Heart right ventricle (tissue), 16 donors: ENCODE measurements at regions not wholly inside any gene's neighbourhood (a gene's known extent, or its start where the extent isn't known, plus 50 kb on each side); places are given as distances from the start of the nearest gene placed in this dataset.

Experiments
- ATAC-seq, 8 donors: fragments of 200-7000 bp; cut with Tn5 transposase; one replicate each; pipeline ENCODE4 v1.9.1; 2020; ENCODE audit warnings: mild to moderate bottlenecking in 8 of 8, moderate library complexity in 8 of 8, moderate number of reproducible peaks in 1 of 8
- DNase-seq, 2 donors: peaks; one replicate each; pipeline ENCODE4 v3.0.0-alpha.2; 2020
- H3K27ac ChIP-seq, 10 donors: fragments of 200-600 bp; sonication (generic) in 2 of 10; one replicate each; pipeline versions ENCODE4 v1.5.0 to v1.8.0; 2020 to 2022; ENCODE audit warnings: mild to moderate bottlenecking in 3 of 10
- H3K27me3 ChIP-seq, 7 donors: fragments of 200-600 bp; one replicate each; pipeline ENCODE4 v1.8.0; 2021 to 2022; ENCODE audit warnings: mild to moderate bottlenecking in 2 of 7
- H3K36me3 ChIP-seq, 9 donors: fragments of 200-600 bp; sonication (generic) in 1 of 9; one replicate each; pipeline versions ENCODE4 v1.5.0 to v1.8.0; 2020 to 2022; ENCODE audit warnings: mild to moderate bottlenecking in 2 of 9
- H3K4me1 ChIP-seq, 9 donors: fragments of 200-600 bp; sonication (generic) in 1 of 9; one replicate each; pipeline versions ENCODE4 v1.5.0 to v1.8.0; 2020 to 2022; ENCODE audit warnings: mild to moderate bottlenecking in 4 of 9
- H3K4me3 ChIP-seq, 10 donors: fragments of 200-600 bp; sonication (generic) in 2 of 10; one replicate each; pipeline versions ENCODE4 v1.5.0 to v1.8.0; 2020 to 2022; ENCODE audit warnings: mild to moderate bottlenecking in 7 of 10, moderate library complexity in 2 of 10
- H3K9me3 ChIP-seq, 11 donors: fragments of 200-600 bp in 10 of 11; sonication (generic) in 2 of 11; one replicate each; pipeline versions ENCODE4 v1.5.0 to v1.8.0; 2013 to 2022; ENCODE audit warnings: mild to moderate bottlenecking in 2 of 11, control low read depth in 1 of 11, moderate library complexity in 1 of 11
- CTCF ChIP-seq, 9 donors: fragments of 200-600 bp; sonication (generic) in 2 of 9; IDR thresholded peaks; one replicate each; pipeline versions ENCODE4 v1.5.0 to v1.8.0; 2021 to 2022; ENCODE audit warnings: antibody characterized with exemption in 9 of 9, mild to moderate bottlenecking in 5 of 9, moderate library complexity in 1 of 9
- WGBS, 2 donors: extraction: QIAGEN DNeasy Blood & Tissue Kit; methylation state at CpG; one replicate each; pipeline ENCODE4 v1.1.7; 2013; ENCODE audit warnings: inconsistent platforms in 1 of 2; 5-methylcytosine and 5-hydroxymethylcytosine counted together
- intact Hi-C, 10 donors: fragments of 100-400 bp; cut with DNase I; formaldehyde crosslinking; loops; one replicate each; pipeline versions ENCODE4 v1.11.1 to v1.14.2; 2022
- donor health status: Arrhythmogenic right ventricular cardiomyopathy.
- donor health status: ischemic (EF 13 %, LVEDD 7.1; RV severe dilation, severe dysfunction).
- donor health status: healthy with polysubstance abuse.
- donor health status: DM: no; HTN: yes; CAD: no.
- donor health status: DM: no; HTN: no; CAD: no.
- donor health status: ischemic (EF 25% LVEDD 6.9; RV normal size, moderate dysfunction).
- donor health status: ischemic (EF 25% LVEDD 5.7; RV mildly dilated, moderate dysfunction).
- donor health status: healthy.
- donor health status: DM: yes; HTN: yes; CAD: no.
- donor health status: Ischemic cardiomyopathy.
- donor health status: ischemic (EF 35%, LVEDD 5.7; RV mildly dilated, moderate dysfunction).
- donor health status: nonischemic (EF 11% LVEDD 7.7; RV severe dilation, severe dysfunction).
- donor health status: DM: yes; HTN: yes; CAD: no.
- donor health status: PGD.
- donor health status: ischemic (EF 29% LVEDD 5.4; RV normal size, mild dysfunction).
- donor health status: nonischemic (EF 23%, LVEDD 6.1; RV moderate dilation, normal function).

GRCh38 chr2:16375351-16375750 lies 290.3 kb downstream of the CYRIA start:
- Histone ChIP-seq H3K4me1 (no peaks in the 10 kb centered on the region), H3K27me3 (no peaks in the 10 kb centered on the region), H3K36me3 (no peaks in the 10 kb centered on the region), H3K9me3 (peaks cover 0 to 10% (median 0%) of the 10 kb centered on the region in 11 donors), H3K27ac (no peak overlapping the region), H3K4me3 (no peak overlapping the region)
- WGBS, 2 donors, result 82 to 86% methylated on average over 2 of the region's 2 CpGs
- no peak for DNase-seq
- ATAC-seq, result no peak
- intact Hi-C loops, result no loop called here
- no peak for TF ChIP-seq CTCF (IDR thresholded peaks at IDR 0.05)

- Histone ChIP-seq H3K9me3 (peaks cover 0 to 10% (median 0%) of the 10 kb centered on the region in 11 donors), H3K4me3 (no peak overlapping the region), H3K4me1 (no peaks in the 10 kb centered on the region), H3K27ac (no peak overlapping the region), H3K36me3 (no peaks in the 10 kb centered on the region), H3K27me3 (no peaks in the 10 kb centered on the region)
- intact Hi-C loops, result no loop called here
- DNase-seq (no peak), ATAC-seq (no peak)
- no peak for TF ChIP-seq CTCF (IDR thresholded peaks at IDR 0.05)
- WGBS, 2 donors, result 76 to 86% methylated on average over 6 of the region's 6 CpGs
Observed at GRCh38 chr2:16374671-16375070, 291.0 kb downstream of the CYRIA start.

- no peak for TF ChIP-seq CTCF (IDR thresholded peaks at IDR 0.05)
- Histone ChIP-seq H3K36me3 (no peaks in the 10 kb centered on the region), H3K9me3 (peaks cover 0 to 10% (median 0%) of the 10 kb centered on the region in 11 donors), H3K4me3 (no peak overlapping the region), H3K4me1 (no peaks in the 10 kb centered on the region), H3K27ac (no peak overlapping the region), H3K27me3 (no peaks in the 10 kb centered on the region)
- no peak for ATAC-seq
- no peak for DNase-seq
- intact Hi-C loops, result no loop called here
- 96 to 97% methylated on average over 1 of the region's 1 CpG for WGBS, 2 donors
Observed at GRCh38 chr2:16373341-16373740, 292.3 kb downstream of the CYRIA start.

DNA sequence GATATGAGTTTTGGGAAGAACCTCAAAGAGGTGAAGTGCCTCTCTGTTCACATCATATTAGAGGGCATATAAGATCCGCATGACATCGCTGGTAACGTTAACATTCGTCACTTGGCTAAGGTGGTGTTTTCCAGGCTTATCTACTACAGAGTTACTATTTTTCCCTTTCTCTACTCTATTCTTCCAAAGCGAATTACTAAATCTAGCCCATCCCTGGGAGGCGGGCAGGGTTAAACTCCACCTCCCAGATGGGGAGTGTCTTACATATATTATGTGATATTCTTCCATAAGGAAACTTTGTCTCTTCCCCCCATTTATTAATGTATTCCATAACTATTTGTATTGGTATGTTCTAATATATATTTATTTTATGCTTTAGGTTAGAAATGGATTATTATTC lies 293.9 kb downstream of the CYRIA start:
- ATAC-seq, result no peak
- no peaks in the 10 kb centered on the region for H3K36me3 ChIP-seq
- intact Hi-C loops, result no loop called here
- peaks cover 0 to 10% (median 0%) of the 10 kb centered on the region in 11 donors for H3K9me3 ChIP-seq
- H3K4me1 ChIP-seq, result no peaks in the 10 kb centered on the region
- WGBS, 2 donors, result 93 to 96% methylated on average over 6 of the region's 6 CpGs
- no peaks in the 10 kb centered on the region for H3K27me3 ChIP-seq
- no peak for DNase-seq
- TF ChIP-seq CTCF (IDR thresholded peaks at IDR 0.05), result no peak
- no peak overlapping the region for H3K27ac ChIP-seq
- H3K4me3 ChIP-seq, result no peak overlapping the region
